K562 (cell line): ENCODE measurements at regions not wholly inside any gene's neighbourhood (a gene's known extent, or its start where the extent isn't known, plus 50 kb on each side); places are given as distances from the start of the nearest gene placed in this dataset.

ENCODE experiments used
- ATAC-seq: fragments of 200-7000 bp; cut with Tn5 transposase; 3 replicates; pipeline ENCODE4 v1.9.1; 2020; ENCODE audit warnings: moderate library complexity
- BruUV-seq: library from RNA; stranded (reverse); fragments of 400-500 nt; replicated peaks from 2 replicates; lab custom pipeline; 2021; lab: Mats Ljungman, UMichigan
- CTCF ChIA-PET: fragments of 300-600 bp; formaldehyde crosslinking; extraction: SDS; loops from one replicate; lab custom pipeline; 2021; ENCODE audit warnings: low intra/inter-chr PET ratio; lab: Yijun Ruan, JAX
- POLR2A ChIA-PET: fragments of 300-600, 350-650 bp; sonication (Branson Sonifier 250); formaldehyde crosslinking; extraction: SDS; loops from one replicate; lab custom pipeline; 2021; ENCODE audit warnings: antibody characterized with exemption, inconsistent platforms; lab: Yijun Ruan, JAX
- DNase-seq, 4 experiments: peaks; one replicate each; pipeline versions ENCODE4 v3.0.0 to v3.0.0-alpha.2; 2011 to 2018; ENCODE audit warnings: low spot score in 3 of 4, mixed read lengths in 3 of 4; ENCODE audit errors: extremely low read depth in 1 of 4
- FAIRE-seq: peaks from 2 replicates; lab custom pipeline; 2011; peaks lifted over from hg19 to GRCh38; lab: Jason Lieb, UNC
- H2AFZ ChIP-seq: 2 replicates; pipeline ENCODE4 v1.6.0; 2011; ENCODE audit warnings: low read depth, low read length, control low read depth, inconsistent platforms
- H3K27ac ChIP-seq: fragments of 200-600 bp; 3 replicates; pipeline ENCODE4 v1.8.0; 2011; ENCODE audit warnings: low read depth, mild to moderate bottlenecking, control low read depth, inconsistent platforms, low read length, moderate library complexity, mixed read lengths; ENCODE audit errors: extremely low read depth
- H3K27me3 ChIP-seq, 2 experiments: fragments of 300-600 bp in 1 of 2; 2 replicates in 1 of 2; 3 replicates in 1 of 2; pipeline versions ENCODE4 v1.6.0 to v1.8.0; 2011; ENCODE audit warnings: inconsistent platforms in 2 of 2, low read length in 2 of 2, mild to moderate bottlenecking in 1 of 2, mixed read lengths in 1 of 2, moderate library complexity in 1 of 2; ENCODE audit not compliant: control insufficient read depth in 2 of 2, insufficient read depth in 2 of 2
- H3K36me3 ChIP-seq: fragments of 300-600 bp; 3 replicates; pipeline ENCODE4 v1.8.0; 2011; ENCODE audit warnings: mild to moderate bottlenecking, low read length, inconsistent platforms; ENCODE audit not compliant: control insufficient read depth, insufficient read depth
- H3K4me1 ChIP-seq, 2 experiments: fragments of 200-600 bp in 1 of 2; replicated peaks in 1 of 2; 2 replicates in 1 of 2; 3 replicates in 1 of 2; pipeline versions ENCODE4 v1.5.1 to v1.8.0; 2011; ENCODE audit warnings: inconsistent platforms in 2 of 2, low read length in 2 of 2, mild to moderate bottlenecking in 1 of 2, mixed read lengths in 1 of 2, moderate library complexity in 1 of 2; ENCODE audit not compliant: control insufficient read depth in 2 of 2, insufficient read depth in 2 of 2
- H3K4me2 ChIP-seq: 2 replicates; pipeline ENCODE4 v1.6.1; 2011; ENCODE audit warnings: low read length, control low read depth, inconsistent platforms, mixed read lengths; ENCODE audit not compliant: insufficient read depth
- H3K4me3 ChIP-seq: fragments of 200-600 bp; sonication (generic), shearing (Covaris generic); 2 replicates; pipeline ENCODE4 v1.5.1; 2016; ENCODE audit warnings: control low read depth, inconsistent platforms
- H3K79me2 ChIP-seq: fragments of 200-600 bp; 3 replicates; pipeline ENCODE4 v1.8.0; 2011; ENCODE audit warnings: low read length, inconsistent platforms; ENCODE audit not compliant: control insufficient read depth, insufficient read depth
- H3K9ac ChIP-seq, 2 experiments: 2 replicates each; pipeline versions ENCODE4 v1.6.0 to v1.6.1; 2011; ENCODE audit warnings: low read depth in 2 of 2, low read length in 2 of 2, control low read depth in 1 of 2, inconsistent platforms in 1 of 2, mild to moderate bottlenecking in 1 of 2, mixed read lengths in 1 of 2; ENCODE audit not compliant: insufficient read depth in 1 of 2
- H3K9me1 ChIP-seq: one replicate; pipeline ENCODE4 v1.6.0; 2011; ENCODE audit warnings: inconsistent platforms, mild to moderate bottlenecking, low read length, moderate library complexity; ENCODE audit not compliant: control insufficient read depth, insufficient read depth
- H3K9me3 ChIP-seq: replicated peaks from 2 replicates; pipeline ENCODE4 v1.5.1; 2011; ENCODE audit warnings: low read depth, low read length, inconsistent platforms; ENCODE audit not compliant: control insufficient read depth, insufficient read depth
- H4K20me1 ChIP-seq: replicated peaks from 2 replicates; pipeline ENCODE4 v1.6.1; 2011; ENCODE audit warnings: low read length, inconsistent platforms, mixed read lengths; ENCODE audit not compliant: control insufficient read depth, insufficient read depth
- CCAR2 ChIP-seq: fragments of 200-400 bp; formaldehyde crosslinking; IDR thresholded peaks from 2 replicates; pipeline ENCODE4 v1.6.1; 2017; ENCODE audit warnings: mild to moderate bottlenecking, low read depth, low read length
- DEAF1 ChIP-seq: fragments of 450-650 bp; formaldehyde crosslinking; IDR thresholded peaks from 2 replicates; pipeline ENCODE4 v1.4.0; 2020; ENCODE audit warnings: mild to moderate bottlenecking, moderate library complexity
- FOXJ3 ChIP-seq: sonication (generic); formaldehyde crosslinking; IDR thresholded peaks from 2 replicates; pipeline ENCODE4 v1.4.0; 2020; ENCODE audit warnings: mild to moderate bottlenecking, missing genetic modification reagents
- GTF3C2 ChIP-seq: IDR thresholded peaks from 3 replicates; pipeline ENCODE4 v1.6.1; 2011; ENCODE audit warnings: borderline replicate concordance, mild to moderate bottlenecking, moderate library complexity; ENCODE audit not compliant: insufficient read length; ENCODE audit errors: extremely low read depth
- HMGN3 ChIP-seq: IDR thresholded peaks from 2 replicates; pipeline ENCODE4 v1.6.1; 2011; ENCODE audit warnings: borderline replicate concordance, low read depth, mild to moderate bottlenecking, mixed read lengths, low read length; ENCODE audit not compliant: insufficient read length; ENCODE audit errors: extremely low read depth
- JUND ChIP-seq, 2 experiments: IDR thresholded peaks; 2 replicates in 1 of 2; 3 replicates in 1 of 2; pipeline ENCODE4 v1.6.1; 2011; ENCODE audit warnings: borderline replicate concordance in 2 of 2, low read depth in 2 of 2, low read length in 2 of 2, improper control_type of control experiment in 1 of 2, missing biosample characterization in 1 of 2, missing genetic modification characterization in 1 of 2, missing genetic modification reagents in 1 of 2
- MBD1 ChIP-seq: fragments of 250-450 bp; sonication (Bioruptor Pico); IDR thresholded peaks from 2 replicates; pipeline ENCODE4 v1.8.0; 2022; ENCODE audit warnings: inconsistent platforms
- PHF21A ChIP-seq: fragments of 450-650 bp; IDR thresholded peaks from 2 replicates; pipeline ENCODE4 v1.6.1; 2017; ENCODE audit warnings: low read depth, borderline replicate concordance
- TOE1 ChIP-seq, 2 experiments: fragments of 450-650 bp in 1 of 2; sonication (generic) in 1 of 2; formaldehyde crosslinking in 1 of 2; IDR thresholded peaks; 2 replicates each; pipeline versions ENCODE4 v1.7.1 to v1.8.0; 2016 to 2022; ENCODE audit warnings: borderline replicate concordance in 2 of 2, mild to moderate bottlenecking in 2 of 2, antibody characterized with exemption in 1 of 2, inconsistent platforms in 1 of 2, low read depth in 1 of 2, missing genetic modification reagents in 1 of 2, moderate library complexity in 1 of 2
- ZNF311 ChIP-seq: fragments of 250-450 bp; sonication (Bioruptor Pico); IDR thresholded peaks from 2 replicates; pipeline ENCODE4 v1.4.0; 2020; ENCODE audit warnings: mild to moderate bottlenecking, moderate library complexity
- ZNF511 ChIP-seq: sonication (generic); formaldehyde crosslinking; IDR thresholded peaks from 2 replicates; pipeline ENCODE4 v1.8.0; 2022; ENCODE audit warnings: mild to moderate bottlenecking, missing genetic modification reagents
- ZNF586 ChIP-seq: fragments of 450-650 bp; formaldehyde crosslinking; conservative IDR thresholded peaks from 2 replicates; pipeline ENCODE4 v1.4.0; 2020; ENCODE audit warnings: mild to moderate bottlenecking, moderate library complexity
- WGBS: fragments of 100-300 bp; shearing (Covaris generic); methylation state at CpG from one replicate; pipeline ENCODE4 v1.1.6; 2016; ENCODE audit warnings: low coverage, mixed read lengths; ENCODE audit not compliant: insufficient coverage; ENCODE audit errors: missing lambda C conversion rate; 5-methylcytosine and 5-hydroxymethylcytosine counted together
- in situ Hi-C: fragments of 300-500 bp; cut with MboI; formaldehyde crosslinking; loops from 4 replicates; pipeline ENCODE4 v1.15.0; 2018; ENCODE audit warnings: inconsistent platforms, mixed read lengths
- intact Hi-C: fragments of 100-400 bp; cut with micrococcal nuclease; formaldehyde crosslinking; loops from 2 replicates; pipeline ENCODE4 v1.14.2; 2022

- FAIRE-seq: no peak
- Histone ChIP-seq H3K79me2 (no peaks in the 10 kb centered on the region), H3K36me3 (no peaks in the 10 kb centered on the region), H3K4me2 (no peak overlapping the region), H3K4me1 (no peaks in the 10 kb centered on the region), H3K9me3 (no peaks in the 10 kb centered on the region; the same call in 1 of the 2 replicates), H3K27me3 (no peaks in the 10 kb centered on the region), H4K20me1 (no peaks in the 10 kb centered on the region), H3K9ac (no peak overlapping the region), H3K9me1 (no peaks in the 10 kb centered on the region), H3K27ac (no peak overlapping the region), H2AFZ (no peak overlapping the region), H3K4me3 (no peak overlapping the region)
- DNase-seq: no peak
- in situ Hi-C loops: no loop called here
- no peak for ATAC-seq
- ChIA-PET POLR2A (no interaction called here), CTCF (no interaction called here)
- no TSS peak for BruUV-seq
- intact Hi-C loops: no loop called here
- WGBS: 0% methylated on average over 1 of the region's 1 CpG
- TF ChIP-seq MBD1 (CRISPR knock-in tag): no peak
- TF ChIP-seq HMGN3: no peak
- no peak for TF ChIP-seq ZNF311 (CRISPR knock-in tag)
- TF ChIP-seq CCAR2: no peak
- TF ChIP-seq ZNF511 (CRISPR knock-in tag): no peak
- TF ChIP-seq DEAF1: no peak
- TF ChIP-seq JUND (IDR thresholded peaks at IDR 0.05; ENCODE audit: borderline replicate concordance, low read depth, low read length): no peak
- TF ChIP-seq JUND (tag; IDR thresholded peaks at IDR 0.05; ENCODE audit: borderline replicate concordance, low read depth, low read length): no peak
- no peak for TF ChIP-seq PHF21A
- no peak for TF ChIP-seq TOE1 (IDR thresholded peaks at IDR 0.05; ENCODE audit: borderline replicate concordance)
- no peak for TF ChIP-seq TOE1 (CRISPR knock-in tag; IDR thresholded peaks at IDR 0.05; ENCODE audit: borderline replicate concordance, low read depth)
- TF ChIP-seq ZNF586 (CRISPR knock-in tag): no peak
- TF ChIP-seq GTF3C2: no peak
- no peak for TF ChIP-seq FOXJ3 (CRISPR knock-in tag)
Measured at GRCh38 chr1:76754730-76755129, 112.5 kb upstream of the ST6GALNAC5 start.
